ENCODE measurements at regions not wholly inside any gene's neighbourhood (a gene's known extent, or its start where the extent isn't known, plus 50 kb on each side); places are given as distances from the start of the nearest gene placed in this dataset.

DNA sequence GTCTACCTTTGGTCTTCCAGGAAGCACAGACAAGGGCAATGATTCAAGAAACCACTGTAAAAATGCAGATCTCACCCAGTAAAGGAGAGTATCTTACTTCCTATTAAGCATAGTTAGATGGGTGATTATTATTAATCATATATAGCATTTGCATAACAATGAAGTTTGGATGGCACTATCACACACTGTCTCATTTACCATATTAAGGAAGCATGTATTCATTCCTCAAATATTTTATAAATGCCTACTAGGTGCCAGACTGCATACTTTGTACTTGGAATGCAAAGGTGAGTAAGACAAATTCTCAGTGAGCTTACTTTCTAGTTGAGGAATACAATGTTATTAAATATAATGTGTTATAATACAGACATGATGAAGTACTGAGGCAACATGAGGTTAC is 53.9 kb upstream of the SKAP2 start:
- ATAC-seq (no peak), DNase-seq (no peak)
- intact Hi-C loops (cut with DNase I): no loop called here

GRCh38 chr7:26916779-26917320 is 52.5 kb upstream of the SKAP2 start:
- intact Hi-C loops (cut with DNase I): no loop called here
- ATAC-seq (no peak), DNase-seq (no peak)

GRCh38 chr7:26916336-26916735 is 51.9 kb upstream of the SKAP2 start:
- ATAC-seq (no peak), DNase-seq (no peak)
- intact Hi-C loops (cut with DNase I): no loop called here
